ENCODE measurements at regions not wholly inside any gene's neighbourhood (a gene's known extent, or its start where the extent isn't known, plus 50 kb on each side); places are given as distances from the start of the nearest gene placed in this dataset.

- DNase-seq = no peak
Observed at GRCh38 chr4:148795156-148795864, 353.1 kb upstream of the NR3C2 start.

GRCh38 chr4:148793221-148793620, 351.0 kb upstream of the NR3C2 start:
- DNase-seq = no peak

- no peak for DNase-seq
Observed at GRCh38 chr4:148790691-148791090, 348.5 kb upstream of the NR3C2 start.

- DNase-seq = no peak
Observed at GRCh38 chr4:148790246-148790645, 348.0 kb upstream of the NR3C2 start.

GRCh38 chr4:148787831-148788477, 345.7 kb upstream of the NR3C2 start:
- DNase-seq = no peak

GRCh38 chr4:148787285-148787684, 345.1 kb upstream of the NR3C2 start:
- DNase-seq = no peak

GRCh38 chr4:148786699-148787098, 344.5 kb upstream of the NR3C2 start:
- DNase-seq = no peak

GRCh38 chr4:148782284-148782683, 340.1 kb upstream of the NR3C2 start:
- no peak for DNase-seq

GRCh38 chr4:148780426-148781005, 338.3 kb upstream of the NR3C2 start:
- peak in 2 of 3 donors; percentile 9 to 10 for DNase-seq

- no peak for DNase-seq
Observed at GRCh38 chr4:148779771-148780170, 337.6 kb upstream of the NR3C2 start.

GRCh38 chr4:148778980-148779675, 336.9 kb upstream of the NR3C2 start:
- no peak for DNase-seq

- DNase-seq = no peak
Observed at GRCh38 chr4:148776941-148777340, 334.7 kb upstream of the NR3C2 start.

- DNase-seq = no peak
Observed at GRCh38 chr4:148774134-148774533, 331.9 kb upstream of the NR3C2 start.

- no peak for DNase-seq
Observed at GRCh38 chr4:148773313-148773712, 331.1 kb upstream of the NR3C2 start.

- no peak for DNase-seq
Observed at GRCh38 chr4:148770848-148771247, 328.6 kb upstream of the NR3C2 start.

GRCh38 chr4:148770377-148770776, 328.2 kb upstream of the NR3C2 start:
- DNase-seq = no peak

GRCh38 chr4:148764720-148765119, 322.5 kb upstream of the NR3C2 start:
- no peak for DNase-seq

- no peak for DNase-seq
Observed at GRCh38 chr4:148757171-148757570, 315.0 kb upstream of the NR3C2 start.

- DNase-seq = no peak
Observed at GRCh38 chr4:148749403-148749802, 307.2 kb upstream of the NR3C2 start.

GRCh38 chr4:148747721-148748268, 305.6 kb upstream of the NR3C2 start:
- DNase-seq = no peak

- DNase-seq = no peak
Observed at GRCh38 chr4:148740701-148741100, 298.5 kb upstream of the NR3C2 start.

- no peak for DNase-seq
Observed at GRCh38 chr4:148737061-148737770, 295.0 kb upstream of the NR3C2 start.

All from suppressor macrophage treated with lipopolysaccharide for 1 hour (primary cell).